ENCODE measurements at regions not wholly inside any gene's neighbourhood (a gene's known extent, or its start where the extent isn't known, plus 50 kb on each side); places are given as distances from the start of the nearest gene placed in this dataset.
"Not testable (repeated sequence)": the region's sequence is repeated elsewhere in the genome, so short reads cannot be mapped to it uniquely, and the experiment has no call there.

- no peak overlapping the region for H3K4me2 ChIP-seq (ENCODE audit: insufficient read depth, low read length)
- no peaks in the 10 kb centered on the region for H4K20me1 ChIP-seq (ENCODE audit: insufficient read depth, low read length)
- no peak overlapping the region for H3K4me3 ChIP-seq (ENCODE audit: insufficient read depth, low read length)
- peaks cover 2% of the 10 kb centered on the region for H3K9me3 ChIP-seq (ENCODE audit: low read depth, low read length)
- H3K4me1 ChIP-seq (ENCODE audit: insufficient read depth, low read length), result no peaks in the 10 kb centered on the region
- no peak for DNase-seq (ENCODE audit: insufficient read length, low spot score, missing footprints)
- H3K27ac ChIP-seq (ENCODE audit: low read depth, low read length), result no peak overlapping the region
- H2AFZ ChIP-seq (ENCODE audit: low read length), result no peak overlapping the region
- H3K79me2 ChIP-seq (ENCODE audit: insufficient read depth, low read length), result no peaks in the 10 kb centered on the region
- no peaks in the 10 kb centered on the region for H3K27me3 ChIP-seq (ENCODE audit: insufficient read depth, low read length)
- H3K36me3 ChIP-seq (ENCODE audit: insufficient read depth, low read length), result no peaks in the 10 kb centered on the region
- TF ChIP-seq CTCF (IDR thresholded peaks at IDR 0.05; ENCODE audit: extremely low read depth, low read depth, low read length), result no peak
Observed at GRCh38 chr5:114716955-114717354, 355.1 kb downstream of the KCNN2 start.

GRCh38 chr5:114704225-114704893, 342.5 kb downstream of the KCNN2 start:
- not testable (repeated sequence) for H3K36me3 ChIP-seq (ENCODE audit: insufficient read depth, low read length); H2AFZ ChIP-seq (ENCODE audit: low read length); H3K27ac ChIP-seq (ENCODE audit: low read depth, low read length); H3K79me2 ChIP-seq (ENCODE audit: insufficient read depth, low read length); DNase-seq (ENCODE audit: insufficient read length, low spot score, missing footprints); H3K4me2 ChIP-seq (ENCODE audit: insufficient read depth, low read length); H3K4me1 ChIP-seq (ENCODE audit: insufficient read depth, low read length); H3K9me3 ChIP-seq (ENCODE audit: low read depth, low read length); H3K4me3 ChIP-seq (ENCODE audit: insufficient read depth, low read length); H4K20me1 ChIP-seq (ENCODE audit: insufficient read depth, low read length); H3K27me3 ChIP-seq (ENCODE audit: insufficient read depth, low read length)

- H3K9me3 ChIP-seq (ENCODE audit: low read depth, low read length), result no peaks in the 10 kb centered on the region
- H3K36me3 ChIP-seq (ENCODE audit: insufficient read depth, low read length), result no peaks in the 10 kb centered on the region
- DNase-seq (ENCODE audit: insufficient read length, low spot score, missing footprints), result no peak
- no peak for TF ChIP-seq CTCF (IDR thresholded peaks at IDR 0.05; ENCODE audit: extremely low read depth, low read depth, low read length)
- no peak overlapping the region for H2AFZ ChIP-seq (ENCODE audit: low read length)
- no peak overlapping the region for H3K4me2 ChIP-seq (ENCODE audit: insufficient read depth, low read length)
- no peak overlapping the region for H3K27ac ChIP-seq (ENCODE audit: low read depth, low read length)
- H3K4me1 ChIP-seq (ENCODE audit: insufficient read depth, low read length), result no peaks in the 10 kb centered on the region
- H3K79me2 ChIP-seq (ENCODE audit: insufficient read depth, low read length), result no peaks in the 10 kb centered on the region
- H3K4me3 ChIP-seq (ENCODE audit: insufficient read depth, low read length), result no peak overlapping the region
- H4K20me1 ChIP-seq (ENCODE audit: insufficient read depth, low read length), result no peaks in the 10 kb centered on the region
- H3K27me3 ChIP-seq (ENCODE audit: insufficient read depth, low read length), result no peaks in the 10 kb centered on the region
Observed at GRCh38 chr5:114702731-114703130, 340.9 kb downstream of the KCNN2 start.

- H3K4me2 ChIP-seq (ENCODE audit: insufficient read depth, low read length), result no peak overlapping the region
- TF ChIP-seq CTCF (IDR thresholded peaks at IDR 0.05; ENCODE audit: extremely low read depth, low read depth, low read length), result no peak
- H3K27ac ChIP-seq (ENCODE audit: low read depth, low read length), result no peak overlapping the region
- no peaks in the 10 kb centered on the region for H3K9me3 ChIP-seq (ENCODE audit: low read depth, low read length)
- no peak for DNase-seq (ENCODE audit: insufficient read length, low spot score, missing footprints)
- no peaks in the 10 kb centered on the region for H3K36me3 ChIP-seq (ENCODE audit: insufficient read depth, low read length)
- no peak overlapping the region for H3K4me3 ChIP-seq (ENCODE audit: insufficient read depth, low read length)
- no peaks in the 10 kb centered on the region for H3K79me2 ChIP-seq (ENCODE audit: insufficient read depth, low read length)
- H4K20me1 ChIP-seq (ENCODE audit: insufficient read depth, low read length), result no peaks in the 10 kb centered on the region
- H3K27me3 ChIP-seq (ENCODE audit: insufficient read depth, low read length), result no peaks in the 10 kb centered on the region
- no peaks in the 10 kb centered on the region for H3K4me1 ChIP-seq (ENCODE audit: insufficient read depth, low read length)
- no peak overlapping the region for H2AFZ ChIP-seq (ENCODE audit: low read length)
Observed at GRCh38 chr5:114702136-114702535, 340.3 kb downstream of the KCNN2 start.

Measured in osteoblast (primary cell).